Brain microvascular endothelial cell (primary cell): ENCODE measurements at regions not wholly inside any gene's neighbourhood (a gene's known extent, or its start where the extent isn't known, plus 50 kb on each side); places are given as distances from the start of the nearest gene placed in this dataset.
A peak's percentile ranks its signal among the peaks of the same experiment; 100 is the strongest.

Source experiments
- DNase-seq: peaks from one replicate; pipeline ENCODE4 v3.0.0-alpha.2; 2020
- H3K27ac ChIP-seq: fragments of 250-450 bp; sonication (Bioruptor Pico); 2 replicates; pipeline ENCODE4 v1.5.1; 2020; ENCODE audit warnings: mild to moderate bottlenecking, moderate library complexity
- H3K27me3 ChIP-seq: fragments of 250-450 bp; sonication (Bioruptor Pico); replicated peaks from 2 replicates; pipeline ENCODE4 v1.5.1; 2020; ENCODE audit warnings: mild to moderate bottlenecking
- H3K36me3 ChIP-seq: fragments of 250-450 bp; sonication (Bioruptor Pico); replicated peaks from 2 replicates; pipeline ENCODE4 v1.5.1; 2020; ENCODE audit warnings: mild to moderate bottlenecking
- H3K4me3 ChIP-seq: 2 replicates; pipeline ENCODE4 v1.5.1; 2011; ENCODE audit warnings: low read depth, mild to moderate bottlenecking, control low read depth, low read length, moderate library complexity
- in situ Hi-C: cut with HindIII; loops from 2 replicates; pipeline ENCODE4 v1.10.0; 2017; ENCODE audit warnings: low sequenced_read_pairs, low pct_ligation_motif_present
- TF ChIP-seq, protein P1 (sequence below): IDR thresholded peaks from 2 replicates; pipeline ENCODE4 v1.5.1; 2011; ENCODE audit warnings: low read depth, mild to moderate bottlenecking, moderate library complexity, low read length, control low read depth, inconsistent platforms; ENCODE audit errors: missing control alignments

GRCh38 chr10:36574207-36574606, 551.2 kb upstream of the ANKRD30A start:
- Histone ChIP-seq H3K36me3 (no peaks in the 10 kb centered on the region), H3K4me3 (no peak overlapping the region), H3K27me3 (no peaks in the 10 kb centered on the region), H3K27ac (no peak overlapping the region)
- in situ Hi-C loops: no loop called here
- TF ChIP-seq, protein P1, sequence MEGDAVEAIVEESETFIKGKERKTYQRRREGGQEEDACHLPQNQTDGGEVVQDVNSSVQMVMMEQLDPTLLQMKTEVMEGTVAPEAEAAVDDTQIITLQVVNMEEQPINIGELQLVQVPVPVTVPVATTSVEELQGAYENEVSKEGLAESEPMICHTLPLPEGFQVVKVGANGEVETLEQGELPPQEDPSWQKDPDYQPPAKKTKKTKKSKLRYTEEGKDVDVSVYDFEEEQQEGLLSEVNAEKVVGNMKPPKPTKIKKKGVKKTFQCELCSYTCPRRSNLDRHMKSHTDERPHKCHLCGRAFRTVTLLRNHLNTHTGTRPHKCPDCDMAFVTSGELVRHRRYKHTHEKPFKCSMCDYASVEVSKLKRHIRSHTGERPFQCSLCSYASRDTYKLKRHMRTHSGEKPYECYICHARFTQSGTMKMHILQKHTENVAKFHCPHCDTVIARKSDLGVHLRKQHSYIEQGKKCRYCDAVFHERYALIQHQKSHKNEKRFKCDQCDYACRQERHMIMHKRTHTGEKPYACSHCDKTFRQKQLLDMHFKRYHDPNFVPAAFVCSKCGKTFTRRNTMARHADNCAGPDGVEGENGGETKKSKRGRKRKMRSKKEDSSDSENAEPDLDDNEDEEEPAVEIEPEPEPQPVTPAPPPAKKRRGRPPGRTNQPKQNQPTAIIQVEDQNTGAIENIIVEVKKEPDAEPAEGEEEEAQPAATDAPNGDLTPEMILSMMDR: no peak
- DNase-seq: peak; percentile 21

GRCh38 chr10:36573246-36573645, 552.2 kb upstream of the ANKRD30A start:
- in situ Hi-C loops: no loop called here
- no peaks in the 10 kb centered on the region for H3K27me3 ChIP-seq
- no peak overlapping the region for H3K27ac ChIP-seq
- H3K36me3 ChIP-seq: no peaks in the 10 kb centered on the region
- no peak for DNase-seq
- H3K4me3 ChIP-seq: no peak overlapping the region
- TF ChIP-seq, protein P1: no peak

GRCh38 chr10:36564433-36564832, 561.0 kb upstream of the ANKRD30A start:
- in situ Hi-C loops: no loop called here
- Histone ChIP-seq H3K27me3 (no peaks in the 10 kb centered on the region), H3K4me3 (no peak overlapping the region), H3K36me3 (no peaks in the 10 kb centered on the region), H3K27ac (no peak overlapping the region)
- no peak for DNase-seq
- TF ChIP-seq, protein P1: no peak

DNA sequence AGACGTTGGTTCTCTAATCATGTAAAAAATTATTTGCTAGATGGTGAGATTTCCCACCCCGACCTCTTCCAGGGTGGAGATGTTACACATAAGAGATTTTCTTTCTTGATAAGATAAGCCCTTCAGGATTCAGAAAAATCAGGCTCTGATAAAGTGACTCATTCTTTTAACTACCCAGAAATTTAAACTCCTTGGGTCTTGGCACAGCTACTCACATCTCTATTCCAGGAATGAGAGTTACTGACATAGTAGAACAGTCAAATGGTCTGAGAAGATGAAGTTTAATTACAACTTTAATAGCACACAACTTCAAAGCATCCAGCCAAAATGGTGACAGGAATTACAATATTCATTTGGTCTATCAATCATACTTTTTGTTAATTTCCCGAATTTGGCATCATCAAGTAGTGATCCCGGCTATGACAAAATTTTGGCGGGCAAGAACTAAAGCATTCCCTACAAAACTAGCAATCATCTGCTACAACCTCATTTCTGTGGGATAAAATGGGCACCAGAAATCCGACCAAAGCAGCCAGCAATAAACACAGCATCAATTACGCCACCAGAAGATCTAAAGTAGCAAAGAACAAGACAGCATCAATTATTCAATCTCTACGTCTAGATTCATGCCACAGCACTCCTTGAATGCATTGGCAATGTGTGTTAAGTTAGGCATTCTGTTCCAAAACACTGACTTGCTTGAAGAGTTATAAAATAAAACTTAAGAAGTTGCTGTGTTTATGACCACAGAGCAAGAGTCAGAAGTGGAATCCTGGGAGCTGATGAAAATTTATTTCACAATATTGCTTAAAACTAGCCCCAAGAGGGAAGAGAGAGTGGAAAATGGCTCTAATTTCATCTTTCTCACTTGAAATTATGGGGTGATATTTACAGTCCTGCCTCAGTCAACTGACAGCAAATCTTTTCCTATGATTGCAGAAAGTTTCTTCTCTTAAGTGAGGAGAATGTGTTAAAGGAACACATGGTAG, 565.7 kb upstream of the ANKRD30A start:
- no peaks in the 10 kb centered on the region for H3K27me3 ChIP-seq
- DNase-seq: peak; percentile 20

DNA sequence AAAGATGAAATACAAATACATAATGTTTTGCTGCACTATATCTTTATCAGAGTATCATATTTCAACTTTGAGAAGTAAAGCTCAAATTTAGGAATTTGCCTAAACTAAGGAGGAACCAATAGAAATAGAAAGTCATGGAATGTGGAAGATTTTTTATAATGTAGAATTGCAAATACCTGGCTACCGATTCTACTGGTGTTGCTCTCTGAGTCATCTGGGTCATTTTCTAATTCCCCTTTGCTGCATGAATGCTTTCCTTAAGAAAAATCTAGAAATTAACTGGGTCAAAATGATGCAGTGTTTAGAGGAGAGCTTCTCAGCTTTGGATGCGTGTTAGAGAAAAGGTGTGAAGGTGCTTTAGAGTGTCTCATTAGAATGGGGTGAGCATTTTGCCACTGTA, 568.9 kb upstream of the ANKRD30A start:
- TF ChIP-seq, protein P1: no peak
- Histone ChIP-seq H3K4me3 (no peak overlapping the region), H3K27ac (no peak overlapping the region), H3K27me3 (no peaks in the 10 kb centered on the region), H3K36me3 (no peaks in the 10 kb centered on the region)
- in situ Hi-C loops: no loop called here
- no peak for DNase-seq

More for the DNA sequence above, 565.7 kb upstream of the ANKRD30A start:
- no peak overlapping the region for H3K27ac ChIP-seq
- H3K36me3 ChIP-seq: no peaks in the 10 kb centered on the region
- H3K4me3 ChIP-seq: no peak overlapping the region
- in situ Hi-C loops: no loop called here
- TF ChIP-seq, protein P1: no peak

DNA sequence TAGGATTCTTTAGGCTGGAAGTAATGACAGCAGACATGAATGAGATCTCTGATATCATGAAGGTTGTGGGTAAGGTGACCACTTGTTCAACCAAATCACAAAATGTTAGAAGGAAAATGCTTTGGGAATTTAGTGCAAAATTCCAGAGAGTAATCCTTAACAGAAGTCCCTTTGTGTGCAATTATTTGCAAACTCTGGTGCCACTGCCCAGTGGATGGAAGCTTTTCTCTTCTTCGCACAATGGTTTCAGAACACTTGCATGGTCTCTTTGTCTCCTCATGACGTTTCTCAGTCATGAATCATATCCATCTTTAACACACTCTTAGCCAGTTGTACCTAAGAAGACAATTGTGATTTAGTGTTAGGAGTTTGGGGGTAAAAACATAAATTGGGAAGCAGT, 570.4 kb upstream of the ANKRD30A start:
- no peaks in the 10 kb centered on the region for H3K36me3 ChIP-seq
- no peak overlapping the region for H3K27ac ChIP-seq
- in situ Hi-C loops: no loop called here
- DNase-seq: no peak
- TF ChIP-seq, protein P1: no peak
- no peak overlapping the region for H3K4me3 ChIP-seq
- no peaks in the 10 kb centered on the region for H3K27me3 ChIP-seq
